Fibroblast of lung (primary cell): ENCODE measurements at regions not wholly inside any gene's neighbourhood (a gene's known extent, or its start where the extent isn't known, plus 50 kb on each side); places are given as distances from the start of the nearest gene placed in this dataset.
A peak's percentile ranks its signal among the peaks of the same experiment; 100 is the strongest.

ENCODE experiments used
- DNase-seq, 2 donors: peaks; one replicate each; pipeline versions ENCODE4 v3.0.0 to v3.0.0-alpha.2; 2010; ENCODE audit warnings: low read depth in 2 of 2
- H2AFZ ChIP-seq: 2 replicates; pipeline ENCODE4 v1.5.1; 2012; ENCODE audit warnings: low read length, control low read depth, inconsistent platforms
- H3K27ac ChIP-seq: 2 replicates; pipeline ENCODE4 v1.5.1; 2011; ENCODE audit warnings: low read length, control low read depth; ENCODE audit not compliant: insufficient read depth
- H3K27me3 ChIP-seq: 2 replicates; pipeline ENCODE4 v1.5.1; 2011; ENCODE audit warnings: mild to moderate bottlenecking, low read length; ENCODE audit not compliant: control insufficient read depth, insufficient read depth
- H3K36me3 ChIP-seq: 2 replicates; pipeline ENCODE4 v1.5.1; 2011; ENCODE audit warnings: low read length; ENCODE audit not compliant: control insufficient read depth, insufficient read depth
- H3K4me1 ChIP-seq: 2 replicates; pipeline ENCODE4 v1.5.1; 2011; ENCODE audit warnings: low read length; ENCODE audit not compliant: control insufficient read depth, insufficient read depth; ENCODE audit errors: extremely low read depth
- H3K4me2 ChIP-seq: 2 replicates; pipeline ENCODE4 v1.5.1; 2011; ENCODE audit warnings: low read length, control low read depth; ENCODE audit not compliant: insufficient read depth; ENCODE audit errors: extremely low read depth
- H3K4me3 ChIP-seq, 4 experiments: fragments of 200-600 bp in 1 of 4; sonication (generic) in 1 of 4; replicated peaks in 1 of 4; 2 replicates each; pipeline ENCODE4 v1.5.1; 2011 to 2016; ENCODE audit warnings: low read length in 4 of 4, low read depth in 3 of 4, mild to moderate bottlenecking in 3 of 4, control low read depth in 2 of 4, inconsistent platforms in 1 of 4, mixed read lengths in 1 of 4; ENCODE audit not compliant: insufficient read depth in 1 of 4; ENCODE audit errors: control extremely low read depth in 1 of 4
- H3K79me2 ChIP-seq: 2 replicates; pipeline ENCODE4 v1.5.1; 2012; ENCODE audit warnings: mild to moderate bottlenecking, low read length, inconsistent platforms; ENCODE audit not compliant: control insufficient read depth, insufficient read depth
- H3K9ac ChIP-seq: 2 replicates; pipeline ENCODE4 v1.5.1; 2011; ENCODE audit warnings: mild to moderate bottlenecking, low read length, control low read depth; ENCODE audit not compliant: insufficient read depth
- H3K9me3 ChIP-seq: 2 replicates; pipeline ENCODE4 v1.5.1; 2012; ENCODE audit warnings: low read depth, low read length; ENCODE audit not compliant: control insufficient read depth, insufficient read depth
- H4K20me1 ChIP-seq: 2 replicates; pipeline ENCODE4 v1.5.1; 2011; ENCODE audit warnings: low read length; ENCODE audit not compliant: control insufficient read depth, insufficient read depth; ENCODE audit errors: extremely low read depth
- EZH2 ChIP-seq: IDR thresholded peaks from 2 replicates; pipeline ENCODE4 v1.5.1; 2012; ENCODE audit warnings: low read length, control low read depth, mild to moderate bottlenecking; ENCODE audit errors: missing control alignments
- TF ChIP-seq, protein P1 (sequence below), 2 donors: IDR thresholded peaks in 1 of 2; conservative IDR thresholded peaks in 1 of 2; 1 replicate in 1 of 2; 2 replicates in 1 of 2; pipeline ENCODE4 v1.5.1; 2011 to 2012; ENCODE audit warnings: low read length in 2 of 2, control low read depth in 1 of 2, inconsistent platforms in 1 of 2, low read depth in 1 of 2, mild to moderate bottlenecking in 1 of 2

DNA sequence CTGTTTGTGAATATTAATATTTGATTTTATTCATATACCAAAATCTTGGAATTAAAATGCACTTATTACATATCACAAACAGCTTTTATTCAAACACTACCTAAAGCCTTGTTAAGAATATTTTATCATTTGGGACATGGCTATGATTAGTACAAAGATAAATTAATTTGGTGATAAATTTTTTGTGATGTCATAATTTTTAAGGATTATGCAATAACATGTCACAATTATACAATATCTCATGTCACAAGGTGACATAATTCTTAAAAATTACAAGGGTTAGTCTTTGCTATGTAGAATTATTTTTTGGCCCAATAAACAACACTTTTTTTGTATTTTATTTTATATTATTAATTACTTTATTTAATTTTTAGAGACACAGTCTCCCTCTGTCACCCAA, 113.7 kb downstream of the TMTC3 start:
- Histone ChIP-seq H3K9me3 (no peaks in the 10 kb centered on the region), H4K20me1 (no peaks in the 10 kb centered on the region), H3K79me2 (no peaks in the 10 kb centered on the region), H3K4me2 (no peak overlapping the region), H2AFZ (no peak overlapping the region), H3K4me3 (no peak overlapping the region), H3K9ac (no peak overlapping the region), H3K27me3 (no peaks in the 10 kb centered on the region), H3K36me3 (no peaks in the 10 kb centered on the region), H3K4me1 (peaks cover 5% of the 10 kb centered on the region), H3K27ac (no peak overlapping the region)
- no peak for TF ChIP-seq EZH2
- TF ChIP-seq, protein P1, sequence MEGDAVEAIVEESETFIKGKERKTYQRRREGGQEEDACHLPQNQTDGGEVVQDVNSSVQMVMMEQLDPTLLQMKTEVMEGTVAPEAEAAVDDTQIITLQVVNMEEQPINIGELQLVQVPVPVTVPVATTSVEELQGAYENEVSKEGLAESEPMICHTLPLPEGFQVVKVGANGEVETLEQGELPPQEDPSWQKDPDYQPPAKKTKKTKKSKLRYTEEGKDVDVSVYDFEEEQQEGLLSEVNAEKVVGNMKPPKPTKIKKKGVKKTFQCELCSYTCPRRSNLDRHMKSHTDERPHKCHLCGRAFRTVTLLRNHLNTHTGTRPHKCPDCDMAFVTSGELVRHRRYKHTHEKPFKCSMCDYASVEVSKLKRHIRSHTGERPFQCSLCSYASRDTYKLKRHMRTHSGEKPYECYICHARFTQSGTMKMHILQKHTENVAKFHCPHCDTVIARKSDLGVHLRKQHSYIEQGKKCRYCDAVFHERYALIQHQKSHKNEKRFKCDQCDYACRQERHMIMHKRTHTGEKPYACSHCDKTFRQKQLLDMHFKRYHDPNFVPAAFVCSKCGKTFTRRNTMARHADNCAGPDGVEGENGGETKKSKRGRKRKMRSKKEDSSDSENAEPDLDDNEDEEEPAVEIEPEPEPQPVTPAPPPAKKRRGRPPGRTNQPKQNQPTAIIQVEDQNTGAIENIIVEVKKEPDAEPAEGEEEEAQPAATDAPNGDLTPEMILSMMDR (conservative IDR thresholded peaks at IDR 0.05 in 1 of 2, IDR thresholded peaks at IDR 0.05 in 1 of 2; ENCODE audit: low read depth in 1 of 2, low read length in 2 of 2) = no peak
- no peak for DNase-seq

DNA sequence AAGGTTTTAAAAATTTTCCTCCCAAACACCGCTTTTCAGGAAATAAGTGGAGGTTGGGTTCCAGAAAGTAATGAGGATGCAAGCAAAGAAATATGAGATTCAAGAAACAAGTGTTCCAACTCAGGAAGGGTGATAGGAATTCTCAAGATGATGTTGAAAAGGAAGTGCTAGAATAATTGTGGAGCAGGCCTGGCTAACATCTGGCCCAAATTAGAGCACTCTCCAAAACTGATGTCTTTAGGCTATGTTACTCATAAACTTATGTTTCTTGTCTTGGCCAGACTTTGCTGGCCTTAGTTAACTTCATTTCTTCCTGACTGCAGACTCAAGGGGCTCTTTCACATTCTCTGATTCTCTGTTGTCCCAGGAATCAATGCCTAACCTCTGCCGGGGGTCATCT, 116.3 kb downstream of the TMTC3 start:
- no peak for DNase-seq
- TF ChIP-seq EZH2 = no peak
- TF ChIP-seq, protein P1 (conservative IDR thresholded peaks at IDR 0.05 in 1 of 2, IDR thresholded peaks at IDR 0.05 in 1 of 2; ENCODE audit: low read depth in 1 of 2, low read length in 2 of 2) = no peak
- Histone ChIP-seq H3K27ac (no peak overlapping the region), H3K79me2 (no peaks in the 10 kb centered on the region), H3K9ac (no peak overlapping the region), H3K9me3 (no peaks in the 10 kb centered on the region), H3K27me3 (no peaks in the 10 kb centered on the region), H3K4me2 (peak overlapping the region; percentile 37), H4K20me1 (no peaks in the 10 kb centered on the region), H2AFZ (no peak overlapping the region), H3K4me3 (no peak overlapping the region), H3K4me1 (peaks cover 5% of the 10 kb centered on the region), H3K36me3 (no peaks in the 10 kb centered on the region)

DNA sequence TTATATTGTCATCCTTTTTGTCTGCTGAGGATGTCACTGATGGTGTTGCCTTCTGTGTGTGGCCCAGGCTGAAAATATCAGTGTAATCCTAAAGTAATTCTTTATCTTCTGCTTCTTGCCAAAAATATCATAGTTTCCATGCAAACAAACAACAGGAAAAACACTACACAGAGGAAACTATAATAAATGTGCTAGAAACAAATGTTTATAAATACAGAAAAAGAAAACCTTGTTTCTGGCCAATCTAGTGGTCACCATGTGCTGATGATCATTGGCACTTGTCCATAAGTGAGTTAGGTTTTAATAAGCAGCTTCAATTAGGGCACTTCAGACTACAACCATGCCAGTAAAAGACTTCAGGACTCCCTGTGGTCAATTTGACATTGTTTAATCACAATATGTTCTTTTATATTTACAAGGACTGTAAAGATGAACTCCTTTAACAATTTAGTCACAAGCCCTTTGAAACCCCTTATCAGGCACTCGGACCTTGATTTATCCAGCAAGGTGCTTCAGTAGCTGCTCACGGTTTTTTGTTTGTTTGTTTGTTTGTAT, 124.8 kb downstream of the TMTC3 start:
- no peaks in the 10 kb centered on the region for H3K27me3 ChIP-seq
- no peak for TF ChIP-seq EZH2
- TF ChIP-seq, protein P1 (conservative IDR thresholded peaks at IDR 0.05 in 1 of 2, IDR thresholded peaks at IDR 0.05 in 1 of 2; ENCODE audit: low read depth in 1 of 2, low read length in 2 of 2) = no peak
- no peaks in the 10 kb centered on the region for H3K9me3 ChIP-seq
- H3K4me2 ChIP-seq = no peak overlapping the region
- no peak overlapping the region for H3K4me3 ChIP-seq
- no peak overlapping the region for H2AFZ ChIP-seq
- no peaks in the 10 kb centered on the region for H3K79me2 ChIP-seq
- no peaks in the 10 kb centered on the region for H3K36me3 ChIP-seq
- no peak overlapping the region for H3K27ac ChIP-seq
- peak in 1 of 2 donors; percentile 45 for DNase-seq
- H3K9ac ChIP-seq = no peak overlapping the region
- H3K4me1 ChIP-seq = no peaks in the 10 kb centered on the region
- no peaks in the 10 kb centered on the region for H4K20me1 ChIP-seq
